OCI-LY1 (cell line): ENCODE measurements at regions not wholly inside any gene's neighbourhood (a gene's known extent, or its start where the extent isn't known, plus 50 kb on each side); places are given as distances from the start of the nearest gene placed in this dataset.

Experiments
- H2AFZ ChIP-seq: fragments of 200-600 bp; sonication (generic), shearing (Covaris generic); 2 replicates; pipeline ENCODE4 v1.6.0; 2014; ENCODE audit warnings: antibody characterized with exemption, mild to moderate bottlenecking, low read length
- H3F3A ChIP-seq: fragments of 200-600 bp; sonication (generic), shearing (Covaris generic); 2 replicates; pipeline ENCODE4 v1.6.0; 2014; ENCODE audit warnings: mild to moderate bottlenecking, antibody characterized with exemption, low read length, moderate library complexity; ENCODE audit not compliant: insufficient read depth
- H3K27ac ChIP-seq: fragments of 200-600 bp; sonication (generic); 2 replicates; pipeline ENCODE4 v1.5.1; 2014; ENCODE audit warnings: low read length, mixed run types, mild to moderate bottlenecking, low read depth; ENCODE audit not compliant: poor library complexity, severe bottlenecking
- H3K27me3 ChIP-seq: fragments of 200-600 bp; sonication (generic); 2 replicates; pipeline ENCODE4 v1.6.0; 2014; ENCODE audit warnings: antibody characterized with exemption, mild to moderate bottlenecking, low read length, moderate library complexity; ENCODE audit not compliant: insufficient read depth
- H3K36me3 ChIP-seq: fragments of 200-600 bp; sonication (generic); 2 replicates; pipeline ENCODE4 v1.6.1; 2014; ENCODE audit warnings: mild to moderate bottlenecking, antibody characterized with exemption, low read length, moderate library complexity, mixed read lengths; ENCODE audit not compliant: insufficient read depth
- H3K4me1 ChIP-seq: fragments of 200-600 bp; sonication (generic); 2 replicates; pipeline ENCODE4 v1.5.1; 2014; ENCODE audit warnings: mild to moderate bottlenecking, low read length, moderate library complexity; ENCODE audit not compliant: insufficient read depth, severe bottlenecking
- H3K4me2 ChIP-seq: fragments of 200-600 bp; sonication (generic), shearing (Covaris generic); 2 replicates; pipeline ENCODE4 v1.6.1; 2014; ENCODE audit warnings: low read length
- H3K4me3 ChIP-seq: fragments of 200-600 bp; sonication (generic); 2 replicates; pipeline ENCODE4 v1.5.1; 2014; ENCODE audit warnings: low read length, low read depth, mild to moderate bottlenecking, mixed read lengths; ENCODE audit not compliant: poor library complexity, severe bottlenecking
- H3K79me2 ChIP-seq: fragments of 200-600 bp; shearing (Covaris generic); 2 replicates; pipeline ENCODE4 v1.6.1; 2016; ENCODE audit warnings: mixed run types, low read length, mixed read lengths; ENCODE audit not compliant: insufficient read depth
- H3K9ac ChIP-seq: fragments of 200-600 bp; sonication (generic), shearing (Covaris generic); 2 replicates; pipeline ENCODE4 v1.6.1; 2014; ENCODE audit warnings: mild to moderate bottlenecking, low read length, mixed read lengths
- H3K9me2 ChIP-seq: fragments of 200-600 bp; sonication (generic), shearing (Covaris generic); 2 replicates; pipeline ENCODE4 v1.6.1; 2014; ENCODE audit warnings: low read depth, mild to moderate bottlenecking, low read length, mixed read lengths
- H3K9me3 ChIP-seq: fragments of 200-600 bp; shearing (Covaris generic); 2 replicates; pipeline ENCODE4 v1.6.1; 2014; ENCODE audit warnings: low read length, mixed read lengths
- H4K20me1 ChIP-seq: fragments of 200-600 bp; sonication (generic), shearing (Covaris generic); 2 replicates; pipeline ENCODE4 v1.6.0; 2016; ENCODE audit warnings: mild to moderate bottlenecking, low read length; ENCODE audit not compliant: insufficient read depth
- CTCF ChIP-seq: fragments of 200-600 bp; sonication (generic), shearing (Covaris generic); IDR thresholded peaks from 2 replicates; pipeline ENCODE4 v1.5.1; 2017; ENCODE audit warnings: mild to moderate bottlenecking, antibody characterized with exemption, low read length, moderate library complexity, mixed read lengths
- EZH2 ChIP-seq: fragments of 200-600 bp; sonication (generic), shearing (Covaris generic); IDR thresholded peaks from 2 replicates; pipeline ENCODE4 v1.8.0; 2017; ENCODE audit warnings: borderline replicate concordance, mixed run types, mild to moderate bottlenecking, antibody characterized with exemption, low read length, moderate library complexity, mixed read lengths

DNA sequence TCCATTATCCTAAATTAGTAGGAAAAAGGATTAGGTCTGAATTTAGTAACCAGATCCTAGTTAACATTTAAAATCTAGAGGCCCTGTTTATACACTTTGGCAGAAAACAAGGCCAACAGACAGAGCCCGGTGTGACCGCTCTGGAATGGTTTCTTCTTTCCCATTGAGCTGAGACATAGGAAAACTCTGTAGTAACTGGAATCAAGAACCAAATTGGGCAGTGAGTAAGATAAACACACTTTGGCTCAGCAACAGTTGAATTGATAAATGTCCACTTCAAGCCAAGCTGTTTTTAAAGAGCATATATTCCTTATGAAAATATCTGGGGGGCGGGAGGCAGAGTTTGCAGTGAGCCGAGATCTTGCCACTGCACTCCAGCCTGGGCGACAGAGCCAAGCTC lies 343.7 kb upstream of the SEMA3A start:
- no peaks in the 10 kb centered on the region for H3K27me3 ChIP-seq
- no peaks in the 10 kb centered on the region for H4K20me1 ChIP-seq
- no peaks in the 10 kb centered on the region for H3F3A ChIP-seq
- H3K27ac ChIP-seq = no peak overlapping the region
- H3K9ac ChIP-seq = no peak overlapping the region
- H3K4me1 ChIP-seq = no peaks in the 10 kb centered on the region
- no peaks in the 10 kb centered on the region for H3K79me2 ChIP-seq
- no peaks in the 10 kb centered on the region for H3K9me3 ChIP-seq
- H3K4me2 ChIP-seq = no peak overlapping the region
- no peaks in the 10 kb centered on the region for H3K36me3 ChIP-seq
- TF ChIP-seq CTCF (no peak), EZH2 (no peak)
- H3K9me2 ChIP-seq = no peaks in the 10 kb centered on the region
- H3K4me3 ChIP-seq = no peak overlapping the region
- H2AFZ ChIP-seq = no peak overlapping the region

GRCh38 chr7:84536271-84536870 lies 341.8 kb upstream of the SEMA3A start:
- Histone ChIP-seq H3K4me2 (no peak overlapping the region), H3K9me3 (no peaks in the 10 kb centered on the region), H3K9ac (no peak overlapping the region), H3K4me3 (no peak overlapping the region), H3K79me2 (no peaks in the 10 kb centered on the region), H3K4me1 (no peaks in the 10 kb centered on the region), H4K20me1 (no peaks in the 10 kb centered on the region), H3K27me3 (no peaks in the 10 kb centered on the region), H3K27ac (no peak overlapping the region), H3K9me2 (no peaks in the 10 kb centered on the region), H3F3A (no peaks in the 10 kb centered on the region), H2AFZ (no peak overlapping the region), H3K36me3 (no peaks in the 10 kb centered on the region)
- TF ChIP-seq EZH2 (no peak), CTCF (no peak)

DNA sequence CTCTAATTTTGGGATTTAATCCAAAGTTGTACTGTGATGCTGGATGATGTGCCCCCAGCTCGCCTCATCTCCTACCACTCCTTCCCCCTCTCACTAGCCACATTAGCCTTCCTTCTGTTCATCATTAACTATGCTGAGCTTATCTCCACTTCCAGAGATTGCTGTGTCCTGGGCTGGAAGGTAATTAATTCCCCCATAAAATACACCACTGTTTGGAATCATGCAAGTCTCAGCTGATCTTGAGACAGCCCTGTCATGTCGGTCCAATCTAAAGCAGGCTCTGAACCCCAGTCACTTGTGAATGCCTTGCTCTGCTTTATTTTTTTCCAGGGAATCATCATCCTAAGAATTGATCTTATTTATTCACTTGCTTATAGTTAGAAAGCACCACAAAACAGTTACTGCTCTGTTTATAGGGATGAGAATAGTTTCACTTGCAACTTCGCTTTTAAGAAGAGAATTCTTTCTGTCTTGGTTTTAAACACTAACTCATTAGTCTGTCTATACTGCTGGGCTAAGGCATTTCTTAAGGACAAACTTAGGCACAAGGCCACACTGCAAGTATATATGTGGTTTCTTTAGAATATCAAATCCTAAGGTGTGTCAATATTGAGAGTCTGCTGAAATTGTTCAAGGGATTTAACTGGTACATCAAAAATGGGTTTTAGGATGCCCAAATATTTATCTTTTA lies 341.1 kb upstream of the SEMA3A start:
- Histone ChIP-seq H3K27me3 (no peaks in the 10 kb centered on the region), H2AFZ (no peak overlapping the region), H3K36me3 (no peaks in the 10 kb centered on the region), H3F3A (no peaks in the 10 kb centered on the region), H3K9ac (no peak overlapping the region), H4K20me1 (no peaks in the 10 kb centered on the region), H3K9me3 (no peaks in the 10 kb centered on the region), H3K4me1 (no peaks in the 10 kb centered on the region), H3K27ac (no peak overlapping the region), H3K79me2 (no peaks in the 10 kb centered on the region), H3K9me2 (no peaks in the 10 kb centered on the region), H3K4me3 (no peak overlapping the region), H3K4me2 (no peak overlapping the region)
- TF ChIP-seq CTCF = no peak
- no peak for TF ChIP-seq EZH2
